ENCODE measurements at regions not wholly inside any gene's neighbourhood (a gene's known extent, or its start where the extent isn't known, plus 50 kb on each side); places are given as distances from the start of the nearest gene placed in this dataset.
"Not testable (repeated sequence)": the region's sequence is repeated elsewhere in the genome, so short reads cannot be mapped to it uniquely, and the experiment has no call there.

DNA sequence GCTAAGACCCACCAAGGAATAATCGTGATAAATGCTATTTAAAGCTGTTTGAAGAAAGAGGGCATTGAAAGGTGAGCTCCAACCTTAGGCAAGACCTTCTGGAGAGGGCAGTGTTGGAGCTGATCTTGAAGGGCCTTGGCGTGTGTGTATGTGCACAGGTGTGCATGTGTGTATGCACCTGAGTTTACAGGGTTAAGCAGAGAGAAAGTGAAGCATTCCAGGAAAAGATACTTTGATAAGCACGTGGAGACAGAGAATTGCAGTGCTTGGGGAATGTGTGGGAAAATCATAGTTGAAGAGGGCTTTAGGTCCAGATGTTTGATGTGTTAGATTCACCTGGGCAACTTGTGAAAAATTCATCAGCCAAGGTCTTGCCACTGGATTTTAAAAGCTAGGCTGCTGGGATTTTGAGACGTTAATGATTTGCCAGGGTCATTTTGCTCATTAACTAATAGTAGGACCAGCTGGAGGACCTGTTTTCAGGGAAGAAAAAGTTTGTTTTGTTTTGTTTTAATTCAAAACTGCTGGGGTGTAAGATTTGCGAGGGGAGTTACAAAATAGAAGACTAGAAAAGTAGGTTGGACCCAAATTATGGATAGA, 78.3 kb upstream of the ANKRD55 start:
- no peak for DNase-seq

DNA sequence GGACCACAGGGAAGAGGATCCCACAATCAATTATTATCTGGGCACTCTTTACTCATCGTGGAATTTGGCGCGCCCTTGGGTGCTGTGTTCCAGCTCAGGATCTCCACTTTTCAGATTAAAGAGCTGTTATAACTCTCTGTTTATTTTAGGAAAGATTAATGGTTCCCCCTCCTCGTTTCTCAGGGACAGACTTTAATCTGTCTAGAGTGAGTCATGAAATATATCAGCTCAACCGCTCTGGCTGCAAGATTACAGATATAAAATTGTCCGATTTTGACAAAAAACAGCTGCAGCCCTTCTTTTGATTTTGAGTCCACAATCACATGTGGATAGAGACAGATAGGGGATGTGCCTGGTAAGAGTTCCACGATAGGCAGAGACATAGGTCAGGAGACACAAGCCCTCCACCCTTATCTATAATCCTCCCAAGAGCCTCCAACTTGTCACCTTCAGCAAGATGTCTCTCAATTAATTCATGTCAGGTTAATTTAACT, 77.6 kb upstream of the ANKRD55 start:
- DNase-seq = no peak

DNA sequence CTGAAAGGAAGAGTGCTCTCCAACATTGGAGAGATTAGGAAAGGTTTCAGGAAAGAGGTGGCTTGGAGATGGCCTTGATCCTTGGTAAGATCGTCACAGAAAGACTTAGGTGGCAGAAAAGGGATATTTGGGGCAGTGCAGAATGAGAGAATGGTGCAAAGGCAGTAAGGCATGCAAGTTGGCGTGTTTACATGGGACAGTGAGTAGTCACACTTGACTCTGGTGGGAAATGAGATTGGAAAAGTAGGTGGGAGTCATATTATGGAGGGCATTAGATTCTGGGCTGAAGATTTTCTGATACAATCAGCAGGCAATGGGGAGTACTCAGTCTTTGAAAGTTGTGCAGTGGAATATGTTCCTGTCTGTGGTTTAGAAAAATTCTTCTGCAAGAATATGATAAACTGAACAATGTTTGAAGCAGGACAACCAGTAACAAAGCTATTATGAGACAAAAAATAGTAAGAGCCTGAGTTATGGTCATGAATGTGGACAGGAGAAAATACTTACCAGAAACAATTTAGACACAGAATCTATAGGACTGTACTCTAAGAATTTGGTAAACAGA, 76.2 kb upstream of the ANKRD55 start:
- DNase-seq = no peak

DNA sequence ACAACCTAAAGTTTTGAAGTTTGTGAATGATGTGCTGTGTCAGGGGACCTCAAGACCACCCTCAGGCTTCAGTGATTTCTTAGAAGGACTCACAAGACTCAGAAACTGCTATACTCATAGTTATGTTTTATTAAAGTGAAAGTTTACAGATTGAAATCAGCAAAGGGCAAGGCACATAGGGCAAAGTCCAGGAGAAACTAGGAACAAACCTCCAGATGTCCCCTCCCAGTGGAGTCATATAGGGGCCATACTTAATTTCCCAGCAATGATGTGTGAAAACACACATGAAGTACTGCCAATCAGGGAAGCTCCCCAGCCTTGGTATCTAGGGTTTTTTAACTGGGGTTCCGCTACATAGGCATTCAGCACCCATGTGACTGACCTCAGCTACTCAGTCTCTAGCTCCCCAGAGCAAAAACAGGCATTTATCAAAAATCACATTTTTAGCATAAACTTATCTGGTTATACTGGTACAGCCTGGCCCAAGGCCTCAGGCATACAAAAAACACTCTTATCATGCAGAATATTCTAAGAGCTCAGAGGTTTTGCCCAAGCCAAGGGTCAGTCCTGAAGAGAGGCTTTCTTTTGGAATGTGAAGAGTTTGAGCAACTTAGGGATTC, 74.7 kb upstream of the ANKRD55 start:
- DNase-seq = no peak

DNA sequence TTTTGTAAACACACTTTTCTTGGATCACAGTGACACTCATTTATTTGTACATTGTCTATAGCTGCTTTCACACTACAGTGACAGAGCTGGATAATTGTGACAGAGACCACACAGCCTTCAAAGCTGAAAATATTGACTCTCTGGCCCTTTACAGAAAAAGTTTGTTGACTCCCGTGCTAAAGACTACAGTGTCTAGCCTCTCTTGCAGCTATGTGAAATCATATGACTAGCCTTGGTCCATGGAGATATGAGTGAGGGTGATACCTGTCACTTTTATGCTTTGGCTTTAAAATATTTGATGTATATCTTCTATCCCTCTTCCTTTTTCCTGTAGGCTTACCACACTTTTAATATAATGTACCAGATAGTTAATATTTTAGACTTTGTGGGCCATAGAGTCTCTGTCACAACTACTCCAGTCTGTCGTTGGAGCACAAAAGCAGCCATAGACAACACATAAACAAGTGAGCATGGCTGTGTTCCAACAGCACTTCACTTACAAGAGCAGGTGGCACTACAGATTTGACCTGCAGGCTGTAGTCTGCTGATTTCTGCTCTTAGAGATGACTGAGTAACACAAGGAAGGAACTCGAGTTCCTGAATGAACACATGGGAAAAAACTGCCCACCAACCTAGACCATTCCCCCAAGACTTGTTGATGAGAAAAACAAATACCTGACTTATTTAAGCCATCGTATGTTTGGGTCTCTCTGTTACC, 73.5 kb upstream of the ANKRD55 start:
- DNase-seq = no peak

DNA sequence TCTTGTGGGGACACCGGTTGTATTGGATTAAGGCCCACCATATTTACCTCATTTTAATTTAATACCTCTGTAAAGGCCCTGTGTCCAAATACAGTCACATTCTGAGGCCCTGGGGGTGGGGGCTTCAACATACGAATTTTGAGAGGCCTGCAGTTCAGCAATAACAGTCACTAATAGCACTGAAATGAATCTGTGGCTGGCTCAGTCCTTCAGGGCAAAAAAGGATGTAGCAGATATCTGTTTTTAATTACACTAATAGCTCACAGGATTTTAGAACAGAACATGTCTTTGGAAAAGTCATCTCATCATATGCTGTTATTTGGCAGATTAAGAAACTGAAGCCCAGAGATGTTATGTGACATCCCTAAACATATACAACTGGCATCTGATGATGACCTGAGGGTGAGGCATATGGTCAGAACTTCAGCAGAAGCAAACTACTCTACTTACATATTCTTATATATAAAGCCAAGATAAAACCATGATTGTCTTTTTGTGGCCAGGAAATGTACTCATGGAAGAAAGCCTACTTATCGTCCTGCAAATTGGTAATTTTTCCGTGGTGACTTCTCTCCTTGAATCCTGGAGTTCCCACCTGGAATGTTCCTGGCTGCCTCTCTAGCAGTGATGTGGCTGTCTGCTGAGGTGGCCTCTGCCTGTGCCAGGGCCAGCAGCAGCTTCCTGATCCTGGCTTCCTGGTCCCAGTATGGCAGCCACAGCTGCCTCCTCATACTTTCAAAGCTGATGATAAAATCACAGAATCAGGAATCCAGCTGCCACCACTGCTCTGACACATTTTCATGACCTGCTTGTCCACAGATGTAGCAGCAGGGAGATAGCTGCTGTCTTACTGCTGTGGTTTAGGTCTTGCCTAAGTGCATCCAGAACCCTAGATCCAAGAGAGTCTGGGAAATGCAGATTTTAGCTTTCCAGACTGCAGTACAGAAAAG, 72.1 kb upstream of the ANKRD55 start:
- DNase-seq = no peak

DNA sequence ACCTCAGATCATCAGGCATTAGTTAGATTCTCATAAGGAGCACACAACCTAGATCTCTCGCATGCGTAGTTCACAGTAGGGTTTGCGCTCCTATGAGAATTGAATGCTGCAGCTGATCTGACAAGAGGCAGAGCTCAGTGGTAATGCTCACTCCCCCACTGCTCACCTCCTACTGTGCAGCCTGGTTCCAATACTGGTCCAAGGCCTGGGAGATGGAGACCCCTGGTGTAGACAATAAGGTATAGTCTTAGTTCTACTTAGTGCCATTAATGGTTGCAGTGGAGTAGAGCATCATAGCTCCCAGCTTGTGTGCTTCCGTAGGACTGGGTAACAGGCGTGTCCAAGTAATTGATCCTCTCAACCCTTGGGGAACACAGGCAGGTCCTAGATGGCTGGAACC, 70.4 kb upstream of the ANKRD55 start:
- DNase-seq = no peak

DNA sequence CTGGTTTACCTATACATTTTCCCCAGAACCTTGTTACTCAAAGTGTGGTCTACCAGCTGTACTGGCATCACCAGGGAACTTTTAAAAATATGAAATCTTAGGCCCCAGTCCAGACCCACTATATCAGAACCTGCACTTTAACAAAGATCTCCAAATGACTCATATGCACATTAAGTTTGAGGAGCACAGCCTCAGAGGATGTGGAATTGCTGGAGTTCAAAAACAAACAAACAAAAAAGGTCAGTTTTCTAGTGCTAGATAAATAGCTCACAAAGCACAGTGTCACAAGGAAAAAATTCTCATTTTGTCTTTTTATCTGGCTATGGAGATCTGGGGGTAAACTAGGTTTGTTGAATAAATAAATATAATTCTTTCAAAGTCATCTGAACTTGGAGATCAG, 68.9 kb upstream of the ANKRD55 start:
- no peak for DNase-seq

DNA sequence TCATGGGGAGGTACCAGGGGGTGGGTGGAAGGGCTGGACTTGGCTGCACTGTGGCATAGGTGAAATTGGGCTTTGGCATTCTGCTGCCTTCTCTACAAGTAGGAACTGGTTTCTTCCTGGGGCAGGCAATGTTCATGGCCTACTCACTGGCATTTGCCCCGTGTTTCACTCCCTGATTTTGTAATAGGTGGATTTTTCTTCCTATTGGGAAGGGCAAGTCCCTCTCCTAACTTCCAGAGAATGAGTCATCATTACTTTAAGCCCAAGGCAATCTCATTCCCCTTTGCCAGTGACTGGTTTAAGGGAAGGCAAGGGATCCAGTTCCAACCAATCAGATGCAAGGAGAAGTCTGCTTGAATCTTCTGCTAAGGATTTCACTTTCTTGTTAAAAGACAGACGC, 67.9 kb upstream of the ANKRD55 start:
- DNase-seq = no peak

DNA sequence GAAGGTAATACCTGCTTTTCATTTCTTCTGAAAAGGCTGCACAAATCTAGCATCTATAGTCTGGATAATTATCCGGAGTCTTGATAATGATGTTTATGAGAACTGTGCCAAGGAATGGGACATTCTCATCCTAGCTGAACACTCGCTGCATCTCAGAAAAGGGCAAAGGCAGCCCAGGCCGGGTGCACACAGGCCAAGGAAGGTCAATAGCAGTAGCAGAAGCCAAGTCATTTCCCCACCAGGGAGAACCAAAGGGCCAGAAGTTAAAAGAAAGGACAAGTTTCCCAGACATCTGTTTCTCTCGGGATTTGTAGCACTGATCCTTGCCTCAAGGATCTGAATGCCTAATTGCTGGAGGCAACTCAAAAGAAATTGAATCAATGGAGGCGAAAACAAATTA, 66.1 kb upstream of the ANKRD55 start:
- no peak for DNase-seq

DNA sequence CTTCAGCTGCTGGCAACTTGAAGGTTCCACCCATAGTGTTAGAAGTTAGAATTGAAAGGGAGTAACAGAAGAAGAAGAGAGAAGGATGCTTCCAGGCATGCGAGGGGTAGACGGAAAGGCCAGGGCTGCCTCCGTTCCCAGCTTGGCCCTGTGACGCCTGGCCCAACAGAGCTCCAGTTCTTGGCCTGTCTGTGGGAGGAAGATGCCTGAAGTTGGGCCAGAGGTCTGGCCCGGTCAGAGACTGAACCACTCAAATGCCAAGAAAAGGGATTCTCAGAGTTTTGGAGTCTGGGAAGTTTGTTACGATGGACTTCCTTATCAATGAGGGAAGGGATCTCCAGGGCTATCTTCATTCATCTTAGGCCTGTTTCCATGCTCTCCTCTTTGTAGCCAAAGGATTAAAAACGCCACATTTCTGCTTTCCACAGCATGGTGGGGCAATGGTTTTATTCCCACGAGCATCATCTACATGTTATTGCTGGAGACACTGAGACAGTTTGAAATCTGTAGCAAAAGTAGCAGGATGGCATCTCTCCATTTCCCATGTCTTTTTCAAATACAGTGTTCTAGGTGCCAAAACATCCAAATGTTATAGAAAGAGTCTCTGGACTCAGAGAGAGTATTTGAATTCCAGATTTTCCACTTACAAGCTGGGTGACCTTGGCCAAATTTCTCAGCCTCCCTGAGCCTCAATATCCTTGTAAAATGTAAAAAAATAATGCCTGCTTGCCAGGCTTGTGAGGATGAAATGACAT, 65.4 kb upstream of the ANKRD55 start:
- no peak for DNase-seq

DNA sequence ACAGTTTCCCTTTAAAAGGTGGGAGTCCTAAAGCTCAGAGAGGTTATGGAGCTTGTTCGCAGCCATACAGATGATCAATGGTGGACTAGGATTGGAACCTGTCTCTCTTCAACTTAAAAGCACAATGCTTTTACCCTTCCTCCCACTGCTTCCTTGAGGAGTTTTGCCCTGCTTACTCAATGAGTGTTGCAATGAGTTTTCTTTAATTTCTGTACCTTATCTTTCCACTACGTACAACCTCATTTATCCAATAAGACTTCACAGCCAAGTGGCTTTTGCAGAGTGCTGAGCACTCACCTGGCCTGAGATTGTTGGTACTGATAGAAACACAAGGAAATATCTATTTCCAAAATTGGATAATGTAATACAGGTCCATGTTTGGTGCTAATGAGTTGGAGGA, 64.7 kb upstream of the ANKRD55 start:
- no peak for DNase-seq

DNA sequence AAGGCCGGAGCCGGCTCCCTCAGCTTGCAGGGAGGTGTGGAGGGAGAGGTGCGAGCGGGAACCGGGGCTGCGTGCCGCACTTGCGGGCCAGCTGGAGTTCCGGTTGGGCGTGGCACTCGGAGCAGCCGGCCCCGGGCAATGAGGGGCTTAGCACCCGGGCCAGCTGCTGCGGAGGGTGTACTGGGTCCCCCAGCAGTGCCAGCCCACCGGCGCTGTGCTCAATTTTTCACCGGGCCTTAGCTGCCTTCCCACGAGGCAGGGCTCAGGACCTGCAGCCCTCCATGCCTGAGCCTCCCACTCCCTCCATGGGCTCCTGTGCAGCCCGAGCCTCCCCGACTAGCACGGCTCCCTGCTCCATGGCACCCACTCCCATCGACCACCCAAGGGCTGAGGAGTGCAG, 62.2 kb upstream of the ANKRD55 start:
- not testable (repeated sequence) for DNase-seq

DNA sequence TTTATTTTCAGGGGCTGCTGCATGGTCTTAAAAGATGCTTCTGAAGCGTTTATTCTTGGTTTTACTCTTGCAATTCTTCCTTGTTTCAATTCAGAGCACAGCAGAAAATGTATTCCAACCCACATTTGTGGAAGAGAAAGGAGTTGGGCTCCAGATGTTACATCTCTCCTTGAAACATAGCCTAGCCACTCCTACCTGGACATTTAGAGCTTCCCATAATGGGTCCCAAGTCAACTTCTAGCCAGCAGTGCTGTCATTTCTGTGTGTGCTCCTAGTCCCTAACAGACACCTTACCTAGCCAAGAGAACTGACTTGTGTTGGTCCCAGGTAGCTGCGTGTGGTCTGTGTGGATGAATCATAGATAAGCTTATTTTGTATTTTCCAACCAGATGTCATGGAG, 61.2 kb upstream of the ANKRD55 start:
- DNase-seq = no peak

DNA sequence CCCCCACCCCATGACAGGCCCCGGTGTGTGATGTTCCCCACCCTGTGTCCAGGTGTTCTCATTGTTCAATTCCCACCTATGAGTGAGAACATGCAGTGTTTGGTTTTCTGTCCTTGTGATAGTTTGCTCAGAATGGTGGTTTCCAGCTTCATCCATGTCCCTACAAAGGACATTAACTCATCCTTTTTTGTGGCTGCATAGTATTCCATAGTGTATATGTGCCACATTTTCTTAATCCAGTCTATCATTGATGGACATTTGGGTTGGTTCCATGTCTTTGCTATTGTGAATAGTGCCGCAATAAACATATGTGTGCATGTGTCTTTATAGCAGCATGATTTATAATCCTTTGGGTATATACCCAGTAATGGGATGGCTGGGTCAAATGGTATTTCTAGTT, 59.7 kb upstream of the ANKRD55 start:
- DNase-seq = not testable (repeated sequence)

DNA sequence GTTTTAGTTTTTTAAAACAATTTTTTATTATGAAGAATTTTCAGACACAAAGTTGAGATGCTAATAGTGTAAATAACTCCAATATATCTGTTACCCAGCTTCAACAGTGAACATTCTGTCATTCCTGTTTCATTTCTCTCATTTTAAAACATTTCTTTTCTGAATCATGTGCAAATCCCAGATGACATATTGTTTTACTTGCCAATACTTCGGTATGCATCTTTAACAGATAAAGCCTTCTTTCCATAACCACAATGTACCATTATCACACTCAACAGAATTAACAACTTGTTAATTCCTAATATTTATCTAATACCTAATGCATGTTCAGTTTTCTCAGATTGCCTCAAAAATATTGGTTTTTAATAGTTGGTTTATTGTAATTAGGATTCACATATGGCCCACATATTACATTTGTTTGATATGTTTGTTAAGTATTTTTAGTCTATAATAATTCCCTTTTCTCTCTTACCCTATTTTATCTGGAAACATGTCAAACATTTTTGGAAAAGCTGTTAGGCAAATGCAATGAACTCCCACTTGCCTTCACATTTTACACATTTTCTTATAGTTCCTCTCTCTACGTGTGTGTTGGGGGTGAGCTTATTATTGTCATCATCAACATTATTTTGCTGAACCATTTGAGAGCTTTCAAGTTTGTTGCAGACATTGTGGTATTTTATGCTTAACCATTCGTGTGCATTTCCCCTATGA, 58.7 kb upstream of the ANKRD55 start:
- no peak for DNase-seq

DNA sequence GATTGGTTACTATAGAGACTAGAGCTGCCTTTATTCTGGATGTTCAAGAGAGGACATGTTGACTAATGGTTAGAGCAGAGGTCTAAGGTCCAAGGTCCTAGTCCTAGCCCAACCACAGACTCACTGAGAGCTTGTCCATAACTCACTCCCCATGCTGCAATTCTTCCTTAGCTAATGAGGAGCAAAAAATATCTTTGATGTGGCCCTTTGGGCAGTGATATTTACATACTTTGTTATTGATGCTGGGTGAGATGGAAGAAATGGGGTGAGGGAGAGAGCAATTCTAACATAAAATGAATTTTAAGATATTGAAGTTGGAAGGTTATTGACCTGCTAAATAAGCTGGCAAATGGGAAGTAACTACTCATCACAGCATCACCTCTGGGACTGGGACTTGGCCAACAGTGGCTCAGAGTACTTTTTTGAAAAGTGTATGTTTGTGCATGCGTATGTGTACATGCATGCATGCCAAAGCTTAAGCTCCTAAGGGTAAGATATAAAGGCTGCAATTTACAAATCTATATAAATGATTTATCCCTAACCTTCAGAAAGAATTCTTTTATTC, 58.0 kb upstream of the ANKRD55 start:
- no peak for DNase-seq

DNA sequence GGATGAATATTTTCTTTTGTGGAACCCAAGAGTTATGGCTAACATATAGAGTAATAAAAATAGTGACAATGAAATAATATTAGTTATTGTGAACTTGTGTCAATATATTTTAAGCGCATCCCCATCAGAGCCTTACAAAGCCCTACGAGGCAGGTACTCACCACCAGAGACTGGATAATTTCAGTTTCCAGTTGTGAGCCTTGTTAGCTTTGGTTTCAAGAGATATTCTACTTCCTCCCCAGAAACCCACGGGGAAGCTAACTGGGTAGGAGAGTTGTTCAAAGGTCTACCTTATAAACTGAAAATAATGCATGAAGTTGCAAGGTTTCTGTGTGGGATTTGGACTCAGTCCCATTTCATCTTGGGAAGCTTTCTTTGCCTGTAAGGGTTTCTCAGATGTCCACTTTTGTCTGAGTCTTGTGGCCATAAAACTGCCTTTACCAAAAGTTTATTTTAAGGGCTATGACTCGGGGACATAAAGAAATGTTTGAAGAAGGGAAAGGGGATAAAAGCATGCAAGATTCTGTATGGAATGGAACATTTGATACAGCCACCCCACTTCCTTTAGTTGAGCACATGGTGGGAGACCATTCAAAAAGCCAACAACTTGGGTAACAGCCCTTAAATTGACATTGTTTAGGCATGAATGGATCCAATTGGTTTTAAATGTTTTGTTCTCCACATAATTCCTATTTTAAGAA, 57.4 kb upstream of the ANKRD55 start:
- DNase-seq = no peak

DNA sequence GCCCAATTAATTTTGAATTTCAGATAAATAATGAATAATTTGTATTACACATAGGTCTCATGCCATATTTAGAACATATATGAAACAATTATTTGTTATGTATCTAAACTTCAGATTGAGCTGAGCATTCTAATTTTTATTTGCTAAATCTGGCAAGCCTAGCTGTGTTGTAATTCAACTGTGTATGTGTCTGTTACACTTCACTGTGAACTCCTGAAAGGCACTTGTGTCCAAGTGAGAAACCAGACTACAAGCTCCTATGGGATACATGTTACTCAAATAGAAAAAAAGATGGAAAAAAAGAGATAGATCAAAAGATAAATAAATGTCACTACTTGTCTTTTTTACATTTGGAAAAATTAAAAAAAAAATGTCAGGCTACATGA, 56.5 kb upstream of the ANKRD55 start:
- no peak for DNase-seq

DNA sequence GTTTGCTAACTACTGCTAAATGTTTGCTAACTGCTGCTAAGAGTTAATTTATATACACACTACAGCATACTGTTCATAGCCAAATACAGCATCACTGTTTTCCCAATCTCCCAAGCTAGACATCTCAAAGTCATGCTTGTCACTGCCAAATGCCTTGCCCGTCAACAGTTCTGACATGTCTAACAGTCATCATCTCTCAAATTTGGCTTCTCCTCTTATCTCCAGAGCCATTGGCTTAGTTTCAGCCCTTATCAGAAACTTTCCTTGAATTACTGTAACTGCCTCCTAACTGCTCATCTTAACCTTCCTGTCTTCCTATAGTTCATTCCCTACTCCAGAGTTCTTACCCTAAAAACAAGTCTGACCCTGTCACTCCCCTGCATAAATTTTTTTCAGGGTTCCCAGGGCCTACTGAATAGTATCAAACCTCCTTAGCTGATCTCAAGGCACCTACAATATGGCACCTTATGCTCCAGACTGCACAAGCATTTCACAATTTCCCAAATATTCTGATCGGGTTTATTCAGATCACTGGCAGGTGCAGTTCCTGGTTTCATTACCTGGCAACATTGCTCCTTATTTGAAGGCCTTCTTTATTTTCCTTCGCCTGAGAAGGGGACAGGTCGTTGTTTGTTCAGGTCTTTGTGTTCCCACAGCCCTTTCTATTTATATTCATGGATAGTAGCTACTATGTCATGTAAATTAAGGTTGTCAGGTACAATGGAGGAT, 55.9 kb upstream of the ANKRD55 start:
- no peak for DNase-seq
